ENCODE measurements at regions not wholly inside any gene's neighbourhood (a gene's known extent, or its start where the extent isn't known, plus 50 kb on each side); places are given as distances from the start of the nearest gene placed in this dataset.

DNA sequence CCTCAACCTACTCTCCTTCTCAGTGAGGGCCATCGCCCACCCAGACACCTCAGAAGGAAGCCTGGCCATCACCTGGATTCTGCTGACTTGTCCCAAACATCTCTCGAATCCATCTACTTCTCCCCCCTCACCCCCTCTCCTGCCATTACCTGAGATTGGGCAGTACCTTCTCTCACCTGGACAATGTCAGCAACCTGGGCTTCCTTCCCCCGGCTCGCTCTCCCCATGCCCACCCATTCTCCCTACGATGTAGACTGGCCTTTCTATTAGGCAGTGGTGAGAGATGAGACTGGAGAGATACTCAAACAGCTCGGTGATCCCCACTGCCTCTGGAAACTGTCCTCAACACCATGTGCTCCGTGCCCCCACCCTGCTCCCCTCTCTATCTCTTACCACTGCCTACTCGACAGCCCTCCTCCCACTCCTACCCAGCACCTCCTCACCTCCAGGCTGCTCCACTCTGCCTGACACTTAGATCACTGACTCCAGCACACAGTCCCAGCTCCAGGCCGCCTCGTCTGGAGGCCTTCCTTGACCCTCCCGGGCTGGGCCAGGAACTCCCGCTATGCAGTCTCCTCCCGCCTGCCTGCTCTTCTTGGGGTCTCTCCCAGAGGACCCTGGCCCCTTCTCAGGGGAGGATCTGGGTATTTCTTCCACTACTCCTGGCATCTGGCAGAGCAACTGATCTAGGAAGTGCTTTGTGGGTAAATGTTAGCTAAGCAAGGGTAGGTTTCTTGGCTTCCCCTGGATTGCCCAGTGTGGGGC lies 235.8 kb upstream of the NLRP1 start:
- no peak for DNase-seq (ENCODE audit: low spot score)

DNA sequence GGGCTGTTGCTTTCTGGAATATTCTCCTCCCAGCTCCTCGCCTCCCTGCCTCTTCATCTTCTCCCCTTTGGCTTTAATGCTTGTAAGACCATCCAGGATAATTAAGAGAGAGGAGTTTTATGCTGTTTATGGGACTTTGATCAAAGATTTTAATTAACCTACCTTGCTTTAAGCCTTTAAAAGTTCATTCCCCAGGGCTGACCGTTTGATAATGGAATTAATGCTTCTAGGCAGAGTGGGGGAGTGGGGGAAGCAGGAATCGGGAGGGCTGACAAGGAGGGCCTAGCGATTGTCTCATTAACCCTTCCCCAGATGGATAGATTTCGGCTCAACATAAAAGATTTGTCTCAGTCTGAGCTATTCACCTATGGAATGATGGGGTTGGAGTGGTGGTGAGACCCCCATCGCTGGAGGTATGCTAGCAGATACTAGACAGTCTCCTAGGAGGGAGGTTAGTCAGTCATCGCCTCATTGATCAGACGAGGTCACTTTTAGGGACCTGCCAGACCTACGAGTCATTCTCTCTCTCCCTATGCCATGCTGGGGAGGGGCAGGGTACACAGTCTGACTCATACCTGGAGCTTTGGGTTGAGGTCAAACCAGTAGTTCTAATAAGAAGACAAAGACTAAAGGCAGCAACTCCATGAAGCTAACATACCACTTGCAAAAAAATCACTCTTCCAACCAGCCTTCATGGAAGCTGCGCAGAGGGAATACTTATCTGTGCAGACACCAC lies 236.6 kb upstream of the NLRP1 start:
- DNase-seq (ENCODE audit: low spot score), result no peak

DNA sequence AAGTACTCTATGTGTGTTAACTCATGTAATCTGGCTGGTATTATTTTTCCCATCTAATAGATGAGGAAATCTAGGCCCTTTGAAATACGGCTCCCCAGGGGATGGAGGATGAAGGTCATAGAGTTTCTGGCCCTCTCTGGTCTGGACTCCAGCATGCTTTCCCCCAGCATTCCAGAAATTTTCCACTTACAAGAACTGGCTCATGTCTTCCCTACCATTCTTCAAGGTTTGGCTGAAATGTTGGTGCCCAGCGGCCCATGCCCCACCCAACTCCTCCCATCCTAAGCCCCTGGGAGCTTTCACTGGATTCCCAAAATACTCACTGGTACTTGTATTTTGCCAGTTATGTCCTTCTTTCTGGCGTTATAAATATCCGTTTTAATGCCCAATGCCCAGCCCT lies 237.5 kb upstream of the NLRP1 start:
- no peak for DNase-seq (ENCODE audit: low spot score)

DNA sequence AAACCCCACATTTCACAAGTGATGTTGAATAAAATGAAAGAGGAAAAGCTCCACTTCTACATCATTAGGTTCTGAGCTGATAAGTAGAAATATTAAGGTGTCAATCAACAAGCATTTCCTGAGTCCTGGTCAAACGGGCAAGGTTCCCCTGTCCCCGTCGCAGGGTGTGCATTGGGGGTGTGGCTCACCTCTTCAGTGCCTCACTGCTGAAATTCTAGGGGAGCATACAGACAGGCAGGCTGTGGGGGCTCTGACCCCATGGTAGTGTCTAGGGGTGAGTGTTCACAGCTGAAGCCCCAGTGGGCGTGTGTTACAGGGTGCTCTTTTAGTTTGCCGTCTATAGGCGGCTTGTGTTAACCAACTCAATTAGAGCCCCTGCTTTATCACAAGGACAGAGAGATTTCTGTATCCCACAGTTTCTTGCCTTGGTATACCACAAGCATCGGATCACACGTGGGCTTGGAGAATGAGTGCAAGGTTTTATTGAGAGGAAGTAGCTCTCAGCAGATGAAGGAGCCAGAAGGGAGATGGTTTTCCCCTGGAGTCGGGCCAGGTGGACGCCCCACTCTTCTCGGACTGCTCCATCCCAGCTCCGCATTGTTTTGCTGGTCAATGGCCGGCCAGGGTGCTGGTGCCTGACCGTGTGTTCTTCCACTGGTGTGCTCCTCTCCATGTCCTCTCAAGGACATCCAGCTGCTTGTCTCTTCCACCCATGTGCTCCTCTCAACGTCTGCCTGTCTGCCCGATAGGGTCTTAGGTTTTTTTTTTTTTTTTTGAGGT lies 238.2 kb upstream of the NLRP1 start:
- no peak for DNase-seq (ENCODE audit: low spot score)

DNA sequence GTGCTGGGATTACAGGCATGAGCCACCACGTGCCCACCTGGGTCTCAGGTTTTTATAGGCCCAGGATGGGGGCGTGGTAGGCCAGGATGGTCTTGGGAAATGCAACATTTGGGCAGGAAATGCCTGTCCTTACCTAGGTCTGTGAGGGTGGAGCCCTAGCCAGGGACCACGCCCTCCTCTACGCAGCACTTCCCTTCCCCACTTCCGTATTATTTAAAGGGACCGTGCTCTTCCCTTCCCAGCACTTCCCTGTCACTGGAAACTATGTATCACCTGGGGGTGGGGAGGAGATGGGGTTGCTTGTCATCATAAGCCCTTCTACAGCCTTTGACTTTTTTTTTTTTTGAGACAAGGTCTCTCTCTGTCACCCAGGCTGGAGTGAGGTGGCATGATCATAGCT lies 238.9 kb upstream of the NLRP1 start:
- DNase-seq (ENCODE audit: low spot score), result no peak

DNA sequence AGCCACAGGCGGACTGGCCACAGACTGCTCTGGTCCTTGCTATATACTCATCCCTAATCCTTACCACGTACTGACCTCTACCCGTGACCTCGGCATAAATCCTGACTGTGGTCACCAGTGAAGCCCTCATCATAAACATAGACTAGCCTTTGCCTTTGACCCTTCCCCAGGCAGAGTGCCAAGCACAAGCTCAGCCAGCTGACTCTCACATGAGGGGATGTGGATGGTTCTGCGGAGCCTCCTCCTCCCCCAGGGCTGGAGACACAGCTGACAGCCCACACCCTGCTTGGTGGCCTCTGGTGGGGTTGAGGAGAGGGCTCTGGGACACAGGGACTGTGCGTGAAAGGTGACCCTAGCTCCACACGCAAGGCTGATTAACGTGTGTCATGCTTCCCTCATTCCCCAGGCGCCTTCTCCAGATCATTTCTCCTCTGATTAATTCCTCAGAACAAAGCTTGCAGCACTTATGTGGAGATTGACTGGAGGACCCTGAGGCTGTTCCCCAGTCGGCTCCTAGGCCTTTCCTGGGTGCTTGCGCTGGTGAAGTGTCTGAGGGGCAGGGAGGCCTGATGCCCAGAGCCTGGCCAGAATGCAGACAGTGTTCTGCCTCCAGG lies 241.5 kb upstream of the NLRP1 start:
- DNase-seq (ENCODE audit: low spot score), result no peak

DNA sequence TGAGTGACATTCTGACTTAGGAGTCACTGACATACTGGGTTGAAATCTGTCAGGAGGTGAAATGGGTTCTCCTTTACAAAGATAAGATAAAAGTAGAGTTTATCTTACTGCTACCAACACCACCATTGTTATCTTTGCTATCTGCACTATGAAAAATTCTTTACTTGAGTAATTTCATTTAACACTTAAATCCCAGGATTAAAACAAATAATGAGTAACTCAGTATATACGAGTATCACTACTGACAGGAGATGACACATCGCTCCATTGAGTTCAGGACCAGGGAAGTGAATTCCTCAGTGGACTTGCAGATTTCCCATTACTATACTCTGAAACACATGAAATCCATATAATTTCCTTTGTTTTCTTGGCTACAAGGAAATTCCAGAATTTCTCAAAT lies 242.1 kb upstream of the NLRP1 start:
- DNase-seq (ENCODE audit: low spot score), result no peak

DNA sequence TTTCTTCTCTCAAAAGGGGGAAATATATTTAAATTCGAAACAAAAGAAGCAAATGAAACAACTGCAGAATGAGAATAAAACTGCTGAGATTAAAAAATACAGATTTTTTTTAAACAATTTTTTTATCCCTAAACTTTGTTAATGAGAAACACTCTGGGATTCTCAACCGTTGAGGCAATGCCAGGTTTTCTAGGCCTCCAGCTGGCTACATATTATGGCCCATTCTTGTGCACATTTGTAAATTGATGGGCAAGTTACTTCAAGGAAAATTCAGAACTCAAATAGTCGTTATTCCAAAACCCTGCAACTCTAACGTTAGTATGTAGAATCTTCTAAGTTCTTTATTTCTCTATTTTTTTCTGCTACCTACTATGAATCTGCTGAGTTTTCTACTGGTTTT lies 239.3 kb upstream of the WSCD1 start:
- no peak for DNase-seq (ENCODE audit: low spot score)

DNA sequence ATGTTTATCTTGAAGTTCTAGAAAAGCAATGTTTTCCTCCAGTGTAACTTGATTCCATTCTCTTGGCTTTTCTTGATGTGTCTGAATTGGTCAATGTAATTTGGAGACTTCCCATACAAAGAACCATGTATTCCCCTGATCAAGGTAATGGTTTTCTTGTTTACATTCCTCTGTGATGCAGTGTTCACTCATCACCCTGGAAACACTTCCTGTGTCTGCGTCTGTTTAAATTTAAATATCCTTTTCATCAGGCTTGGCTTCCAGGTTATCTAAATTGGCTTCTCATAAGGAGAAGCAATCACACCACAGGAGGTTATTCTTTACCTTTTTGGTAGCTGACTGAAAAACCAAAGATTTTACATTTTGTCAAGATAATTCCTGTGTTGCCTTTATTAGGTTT lies 237.3 kb upstream of the WSCD1 start:
- peak; percentile 77 for DNase-seq (ENCODE audit: low spot score)

DNA sequence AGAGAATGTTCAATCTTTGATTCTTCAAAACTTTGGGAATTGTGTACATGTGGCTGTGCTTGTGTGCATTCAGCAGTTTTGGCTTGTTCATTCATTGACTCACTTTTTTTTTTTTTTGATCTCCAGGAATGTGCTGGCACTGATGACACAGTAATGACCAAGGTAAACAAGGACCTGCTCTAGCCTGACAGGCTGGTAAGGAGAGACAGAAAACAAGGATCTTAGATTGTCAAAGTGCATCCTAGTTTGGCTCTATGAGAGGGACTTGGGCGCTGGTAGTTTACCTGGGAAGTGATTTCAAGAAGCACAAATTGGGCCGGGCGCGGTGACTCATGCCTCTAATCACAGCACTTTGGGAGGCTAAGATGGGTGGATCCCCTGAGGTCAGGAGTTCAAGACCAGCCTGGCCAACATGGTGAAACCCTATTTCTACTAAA lies 233.1 kb upstream of the WSCD1 start:
- peak; percentile 60 for DNase-seq (ENCODE audit: low spot score)

DNA sequence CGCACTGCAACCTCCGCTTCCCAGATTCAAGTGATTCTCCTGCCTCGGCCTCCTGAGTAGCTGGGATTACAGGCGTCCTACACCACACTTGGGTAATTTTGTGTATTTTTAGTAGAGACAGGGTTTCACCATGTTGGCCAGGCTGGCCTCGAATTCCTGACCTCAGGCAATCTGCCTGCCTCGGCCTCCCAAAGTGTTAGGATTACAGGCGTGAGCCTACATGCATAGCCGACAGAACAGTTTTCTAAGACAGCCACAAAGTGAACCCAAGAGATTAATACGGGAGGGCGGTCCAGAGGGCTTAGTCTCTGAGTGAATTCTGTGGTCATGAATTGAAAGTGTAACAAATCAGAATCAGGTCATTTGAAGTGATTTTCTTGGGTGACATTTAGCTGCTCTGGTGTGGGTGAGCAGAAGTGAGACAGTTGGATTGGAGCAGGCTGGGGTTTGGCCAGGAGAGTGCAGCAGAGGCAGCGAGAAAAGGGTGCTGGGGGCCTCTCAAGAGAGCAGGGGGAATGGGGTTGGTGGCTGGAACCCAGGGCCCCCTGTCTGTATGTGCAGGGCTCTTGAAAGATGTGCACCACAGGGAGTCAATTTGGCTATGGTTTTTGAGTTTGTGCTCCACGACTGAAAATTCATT lies 231.4 kb upstream of the WSCD1 start:
- no peak for DNase-seq (ENCODE audit: low spot score)

DNA sequence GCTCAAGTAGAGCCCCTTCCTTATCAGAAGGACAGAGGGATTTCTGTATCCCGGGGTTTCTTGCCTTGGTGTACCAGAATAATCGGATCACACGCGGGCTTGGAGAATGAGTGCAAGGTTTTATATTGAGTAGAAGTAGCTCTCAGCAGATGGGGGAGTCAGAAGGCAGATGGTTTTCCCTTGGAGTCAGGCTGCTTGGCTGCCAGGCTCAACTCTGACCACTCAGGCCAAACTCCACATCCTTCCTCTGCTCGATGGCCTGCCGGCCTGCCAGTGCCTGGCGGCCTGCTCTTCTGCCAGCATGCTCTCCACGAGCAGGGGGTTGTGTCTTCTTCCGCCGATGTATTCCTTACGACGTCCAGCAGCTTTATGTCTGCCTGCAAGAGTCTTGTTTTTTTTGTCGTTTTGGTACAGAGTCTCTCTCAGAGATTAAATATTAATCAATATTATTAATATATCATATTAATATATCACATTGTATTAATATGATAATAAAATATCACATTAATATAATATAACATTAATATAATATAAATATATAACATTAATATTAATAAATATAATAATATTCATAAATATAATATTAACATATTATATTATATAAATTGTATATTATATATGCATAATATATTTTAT lies 229.2 kb upstream of the WSCD1 start:
- DNase-seq (ENCODE audit: low spot score), result no peak

DNA sequence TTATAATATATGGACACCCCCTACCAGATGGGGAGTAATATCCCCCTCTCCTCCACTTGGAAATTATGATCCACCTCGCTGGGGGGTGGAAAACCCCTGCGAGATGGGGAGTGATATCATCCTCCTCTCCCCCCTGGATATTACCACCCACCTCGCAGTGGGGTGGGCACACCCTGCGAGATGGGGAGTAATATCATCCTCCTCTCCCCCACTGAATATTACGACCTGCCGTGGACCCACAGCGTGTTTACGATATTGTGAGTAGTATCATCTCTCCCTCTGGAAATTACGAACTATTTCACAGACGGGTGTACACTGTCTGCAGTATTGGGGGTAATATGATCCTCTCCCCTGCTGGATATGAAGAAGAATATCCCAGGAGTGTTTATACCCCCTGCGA lies 228.3 kb upstream of the WSCD1 start:
- no peak for DNase-seq (ENCODE audit: low spot score)

DNA sequence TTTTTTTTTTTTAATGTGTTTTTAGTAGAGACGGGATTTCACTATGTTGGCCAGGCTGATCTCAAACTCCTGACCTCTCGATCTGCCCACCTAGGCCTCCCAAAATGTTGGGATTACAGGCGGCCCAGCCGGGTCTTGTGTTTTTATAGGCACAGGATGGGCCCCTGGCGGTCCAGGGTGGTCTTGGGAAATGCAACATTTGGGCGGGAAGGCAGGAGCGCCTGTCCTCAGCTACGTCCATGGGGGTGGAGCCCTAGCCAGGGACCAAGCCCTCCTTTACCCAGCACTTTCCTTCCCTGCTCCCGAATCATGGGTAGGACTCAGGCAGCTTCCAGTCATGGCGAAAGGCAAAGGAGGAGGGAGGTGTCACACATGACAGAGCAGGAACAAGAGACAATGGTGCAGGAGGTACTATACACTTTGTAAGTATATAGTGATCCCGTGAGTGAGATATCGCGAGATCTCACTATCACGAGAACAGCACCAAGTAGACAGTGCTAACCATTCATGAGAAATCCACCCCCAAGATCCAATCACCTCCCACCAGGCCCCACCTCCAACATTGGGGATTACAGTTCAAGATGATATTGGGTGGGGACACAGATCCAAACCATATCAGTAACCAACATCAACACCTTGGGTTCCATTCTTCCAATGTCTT lies 226.7 kb upstream of the WSCD1 start:
- no peak for DNase-seq (ENCODE audit: low spot score)

DNA sequence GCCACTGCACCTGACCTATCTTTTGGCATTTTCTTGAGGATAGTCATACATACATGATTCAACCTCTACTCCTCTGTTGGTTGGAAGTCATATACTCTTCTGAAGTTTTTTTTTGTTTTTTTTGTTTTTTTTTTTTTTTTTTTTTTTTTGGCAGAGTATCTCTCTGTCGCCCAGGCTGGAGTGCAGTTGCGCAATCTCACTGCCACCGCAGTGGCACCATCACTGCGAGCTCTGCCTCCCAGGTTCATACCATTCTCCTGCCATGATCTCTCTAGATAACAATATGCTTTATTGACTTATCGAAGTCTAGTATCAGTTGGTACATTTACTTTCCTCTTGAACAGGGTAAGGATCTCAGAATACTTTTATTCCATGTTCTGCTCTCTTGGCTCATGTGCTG lies 224.2 kb upstream of the WSCD1 start:
- DNase-seq (ENCODE audit: low spot score), result no peak

DNA sequence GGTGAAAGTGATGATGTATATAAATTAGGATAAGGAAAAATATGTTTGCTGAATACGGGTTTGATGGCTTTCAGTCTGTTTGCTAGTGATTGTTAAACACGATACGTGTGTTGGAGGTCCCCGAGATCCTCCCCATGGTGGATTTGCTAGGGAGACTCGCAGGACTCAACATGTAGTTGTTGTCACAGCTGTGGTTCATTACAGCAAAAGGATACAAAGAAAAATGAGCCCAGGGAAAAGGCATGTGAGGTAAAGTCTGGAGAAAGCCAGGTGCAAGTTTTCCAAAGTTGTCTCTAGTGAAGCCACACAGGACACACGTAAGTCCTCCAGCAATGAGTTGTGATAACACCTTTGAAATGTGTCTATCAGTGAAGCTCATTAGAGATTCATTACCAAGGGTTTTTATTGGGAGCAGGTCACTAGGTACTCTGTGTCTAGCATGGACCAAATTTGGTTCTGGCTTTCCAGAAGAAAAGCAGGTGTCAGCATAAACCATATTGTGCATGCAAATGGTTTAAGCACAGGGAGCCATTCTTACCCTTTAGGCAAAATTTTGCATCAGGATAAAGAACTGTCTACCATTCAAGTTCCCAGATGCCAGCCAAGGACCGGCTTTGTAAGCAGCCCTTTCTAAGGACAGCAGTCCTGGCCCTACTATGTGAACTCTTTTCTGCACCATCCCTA lies 215.2 kb upstream of the WSCD1 start:
- DNase-seq (ENCODE audit: low spot score), result no peak

DNA sequence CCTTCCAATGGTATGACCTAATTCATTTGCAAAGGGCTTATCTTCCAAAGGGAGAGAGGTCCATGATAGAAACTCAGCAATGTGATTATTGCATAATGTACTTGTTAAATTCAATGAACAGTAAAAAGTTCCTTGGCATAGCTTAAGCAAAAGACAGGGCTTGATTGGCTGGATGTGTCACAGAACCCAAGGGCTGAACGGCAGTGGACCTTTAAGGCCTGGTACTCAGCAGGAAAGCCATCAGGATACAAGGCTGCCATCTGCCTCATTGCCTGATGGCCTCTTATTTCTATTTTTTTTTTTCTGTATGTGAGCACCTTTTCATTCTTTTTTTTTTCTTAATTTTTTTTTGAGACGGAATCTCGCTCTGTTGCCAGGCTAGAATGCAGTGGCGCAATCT lies 208.9 kb upstream of the WSCD1 start:
- DNase-seq (ENCODE audit: low spot score), result no peak

DNA sequence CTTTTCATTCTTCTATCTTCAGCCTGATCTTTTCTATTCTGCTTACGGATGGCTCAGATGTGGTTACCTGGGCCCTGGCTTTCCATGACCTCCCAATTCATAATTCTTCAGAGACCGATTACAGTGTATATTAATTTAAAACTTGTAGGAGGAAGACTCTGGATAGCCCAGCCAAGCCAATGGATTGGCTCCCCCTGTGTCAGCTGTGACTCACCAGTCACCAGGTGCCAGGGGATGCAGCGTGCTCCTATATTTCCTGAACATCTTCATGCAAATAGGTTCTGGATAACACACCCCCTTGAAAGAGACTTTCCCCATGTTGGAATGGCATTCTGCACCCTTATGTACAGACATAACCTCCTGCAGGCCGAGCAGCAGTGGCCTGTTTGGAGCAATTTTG lies 208.3 kb upstream of the WSCD1 start:
- DNase-seq (ENCODE audit: low spot score), result no peak

DNA sequence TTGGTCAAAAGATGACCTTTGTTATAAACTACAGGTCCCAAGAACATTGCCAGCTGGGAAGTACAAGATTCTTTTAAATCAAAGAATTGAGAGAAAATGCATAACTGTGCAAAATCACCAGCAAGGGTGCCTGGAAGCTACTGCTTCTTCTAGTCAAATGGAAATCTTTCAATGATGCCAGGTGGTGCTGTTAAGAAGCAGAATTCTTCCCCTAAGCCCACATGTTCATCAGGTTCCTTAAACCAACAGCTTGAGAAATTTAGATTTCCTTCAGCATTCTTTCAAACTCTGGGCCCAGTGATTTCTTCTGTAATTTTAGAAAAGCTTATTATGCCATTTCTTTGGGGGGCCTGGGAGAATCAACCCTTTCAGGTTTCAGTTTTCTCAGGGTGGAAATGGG lies 207.8 kb upstream of the WSCD1 start:
- DNase-seq (ENCODE audit: low spot score), result no peak

Measured in H4 (cell line).